GM19395 (cell line): ENCODE measurements at regions not wholly inside any gene's neighbourhood (a gene's known extent, or its start where the extent isn't known, plus 50 kb on each side); places are given as distances from the start of the nearest gene placed in this dataset.
"Not testable (repeated sequence)": the region's sequence is repeated elsewhere in the genome, so short reads cannot be mapped to it uniquely, and the experiment has no call there.

Experiments used
- ATAC-seq: cut with Tn5 transposase; IDR thresholded peaks from one replicate; pipeline ENCODE4 v1.9.1; 2021; ENCODE audit warnings: mild to moderate bottlenecking, moderate library complexity; ENCODE audit not compliant: unreplicated experiment

DNA sequence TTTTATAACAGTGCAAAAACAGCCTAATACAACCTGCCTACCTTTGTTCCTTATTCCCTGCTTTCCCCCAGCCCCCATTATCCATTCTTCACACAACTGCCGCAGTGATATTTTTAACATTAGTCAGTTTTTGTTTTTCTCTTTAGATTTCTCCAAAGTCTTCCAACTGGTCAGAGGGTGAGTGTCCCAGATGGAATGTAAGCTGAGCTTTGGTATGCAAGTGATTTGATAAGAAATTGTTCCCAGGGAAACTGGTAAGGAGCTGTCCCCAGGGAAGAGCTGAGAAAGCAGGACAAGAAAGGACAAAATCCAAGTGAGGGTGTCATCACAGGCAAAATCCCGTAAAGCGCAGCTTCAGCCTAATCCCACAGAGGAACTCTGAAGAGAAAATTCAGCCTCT lies 475.5 kb upstream of the ADGRL3 start:
- ATAC-seq: no peak

DNA sequence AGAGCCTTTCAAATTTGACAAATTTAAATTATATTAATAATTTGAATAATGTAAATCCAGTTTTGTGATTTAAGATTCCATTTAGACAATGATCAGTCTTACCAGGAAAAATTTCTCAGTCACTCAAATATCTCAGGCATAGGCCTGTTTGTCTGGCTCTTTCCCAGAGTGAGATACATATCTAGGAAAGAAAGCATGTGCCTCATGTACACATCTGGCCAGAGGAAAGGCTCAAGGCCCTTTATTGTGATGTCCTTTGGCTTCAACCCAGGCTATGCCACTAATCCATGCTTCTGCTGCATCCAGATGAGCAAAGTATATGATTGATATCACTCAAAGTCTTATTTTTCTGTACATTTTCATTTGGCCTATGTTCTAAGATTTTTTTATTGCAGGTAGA lies 473.3 kb upstream of the ADGRL3 start:
- no peak for ATAC-seq

DNA sequence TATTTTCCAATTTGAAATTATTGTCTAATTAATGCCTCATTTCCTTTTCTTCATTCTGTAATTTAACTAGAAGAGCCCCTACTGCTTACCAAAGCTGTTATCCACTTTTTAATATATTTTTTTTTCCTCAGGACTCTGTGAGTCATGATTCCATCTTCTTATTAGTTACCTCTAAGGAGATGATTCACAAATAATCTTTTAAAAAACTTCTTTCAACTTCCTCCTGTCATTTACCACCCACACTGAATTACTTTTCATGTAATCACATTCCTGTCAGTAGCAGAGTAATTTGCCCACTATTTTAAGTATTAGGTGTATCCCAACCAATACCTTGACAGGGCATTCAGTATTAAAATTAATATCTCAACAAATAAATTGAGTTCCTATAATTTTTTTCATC lies 470.9 kb upstream of the ADGRL3 start:
- no peak for ATAC-seq

DNA sequence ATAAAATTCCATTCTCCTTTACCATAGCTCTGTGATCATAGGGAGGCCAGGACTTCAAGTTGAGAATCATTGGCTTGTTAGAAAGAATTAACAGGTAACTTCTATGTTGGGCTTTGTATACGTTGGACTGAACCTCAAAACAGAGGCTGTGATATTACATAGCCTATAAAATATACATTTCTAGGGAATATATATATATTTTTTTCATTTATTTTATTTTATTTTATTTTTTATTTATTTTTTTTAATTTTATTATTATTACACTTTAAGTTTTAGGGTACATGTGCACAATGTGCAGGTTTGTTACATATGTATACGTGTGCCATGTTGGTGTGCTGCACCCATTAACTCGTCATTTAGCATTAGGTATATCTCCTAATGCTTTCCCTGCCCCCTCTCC lies 470.4 kb upstream of the ADGRL3 start:
- ATAC-seq: not testable (repeated sequence)

DNA sequence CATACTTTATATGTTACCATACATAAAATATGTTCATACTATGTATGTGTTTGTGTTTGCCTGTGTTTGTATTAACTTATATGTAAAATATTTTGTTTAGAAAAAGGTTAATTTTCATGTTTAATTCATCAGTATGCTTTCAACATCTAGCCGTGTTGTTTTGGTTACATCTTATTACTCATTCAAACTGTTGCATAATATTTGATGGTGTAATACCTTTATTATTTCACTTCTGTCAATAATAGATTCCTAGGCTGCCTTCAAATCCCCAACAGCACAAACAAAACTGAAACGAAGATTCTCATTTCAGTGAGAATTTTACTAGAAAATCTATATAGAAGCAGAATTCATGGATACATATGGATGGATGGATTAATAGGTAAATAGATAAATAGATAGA lies 462.3 kb upstream of the ADGRL3 start:
- no peak for ATAC-seq

DNA sequence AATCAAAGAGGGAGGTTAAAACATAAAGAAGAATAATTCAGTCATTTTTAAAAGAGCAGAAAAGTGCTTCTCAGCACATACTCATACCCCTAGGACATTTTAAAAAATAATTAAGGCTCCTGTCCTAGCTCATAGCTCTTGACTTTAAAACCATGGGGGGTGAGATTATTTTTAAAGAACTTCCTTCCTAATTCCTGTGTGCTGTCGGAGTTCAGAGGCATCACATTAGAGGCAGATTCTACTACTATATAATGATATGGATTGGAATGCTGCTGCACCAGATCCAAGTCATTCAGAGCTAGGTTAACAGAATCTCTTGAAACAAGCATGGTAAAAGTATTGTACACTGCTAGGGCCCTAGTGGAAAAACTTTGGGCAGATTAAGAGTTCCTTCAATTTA lies 456.5 kb upstream of the ADGRL3 start:
- no peak for ATAC-seq

DNA sequence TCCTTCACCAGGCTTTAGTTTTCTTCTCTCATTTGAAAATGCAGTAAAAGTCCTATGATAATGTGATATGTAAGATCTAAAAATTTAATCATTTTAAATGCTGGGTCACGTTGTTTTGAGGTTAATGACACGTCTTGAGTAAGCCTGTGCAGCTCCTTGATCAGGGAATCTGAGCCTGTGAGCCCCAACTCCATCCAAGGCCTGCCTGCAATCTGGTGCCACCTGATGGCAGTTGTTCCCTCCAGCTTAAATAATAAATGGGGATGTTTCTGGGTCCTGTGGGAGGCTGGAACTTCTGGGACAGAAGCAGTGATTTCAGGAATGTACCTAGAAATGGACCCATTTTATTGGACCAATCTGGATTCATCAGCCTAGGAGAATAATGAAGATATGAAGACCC lies 455.4 kb upstream of the ADGRL3 start:
- ATAC-seq: no peak

DNA sequence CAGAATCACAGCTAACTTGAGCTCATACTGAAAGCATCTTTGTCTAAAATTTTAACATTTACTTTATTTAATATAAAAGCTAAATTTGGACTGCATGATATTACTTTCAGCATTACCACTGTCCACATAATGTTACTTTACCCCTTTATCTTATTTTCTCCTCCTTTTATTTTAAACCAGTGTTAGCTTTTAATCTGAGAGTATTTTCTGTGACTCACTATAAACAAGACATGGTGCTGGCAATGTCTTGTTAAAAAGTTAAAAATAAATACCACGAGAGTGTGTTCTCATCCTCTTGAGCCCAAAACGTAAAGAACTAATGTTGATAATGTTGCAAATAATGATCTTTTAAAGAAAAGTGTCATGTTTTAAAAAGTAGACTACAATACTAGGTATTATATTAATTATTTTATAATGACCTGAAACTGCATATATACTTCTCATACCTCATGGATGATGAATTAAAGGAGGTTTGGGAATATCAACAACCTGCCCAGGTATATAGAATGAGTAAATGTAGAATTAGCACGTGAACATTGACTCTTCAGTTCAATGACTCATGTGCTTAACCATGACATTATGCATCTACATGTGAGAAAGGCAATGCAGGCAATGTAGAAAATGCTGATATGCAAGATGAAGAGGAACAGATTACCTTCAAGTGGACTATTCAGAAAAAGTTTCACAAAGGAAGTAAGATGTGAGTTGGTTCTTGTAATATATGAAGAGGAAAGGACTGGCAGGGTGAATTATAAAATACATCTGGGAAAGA lies 454.1 kb upstream of the ADGRL3 start:
- ATAC-seq: no peak

DNA sequence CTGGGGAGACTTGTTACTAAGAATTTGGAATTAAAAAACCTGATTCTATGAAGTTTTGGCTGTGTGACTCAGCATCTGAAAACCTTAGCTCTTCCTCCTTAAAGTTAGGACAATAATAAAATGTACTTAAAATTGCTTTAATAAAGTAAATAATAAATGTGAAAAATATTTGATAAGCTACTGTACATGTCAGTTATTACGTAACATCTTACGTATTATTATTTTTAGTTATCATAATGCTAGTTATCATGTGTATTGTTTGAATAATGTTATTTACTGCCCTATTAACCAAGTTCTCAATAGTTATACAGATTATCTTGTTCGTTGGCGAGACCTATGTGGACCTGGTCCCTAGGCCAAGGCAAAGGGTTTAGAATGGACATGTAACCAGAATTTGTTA lies 449.2 kb upstream of the ADGRL3 start:
- no peak for ATAC-seq

DNA sequence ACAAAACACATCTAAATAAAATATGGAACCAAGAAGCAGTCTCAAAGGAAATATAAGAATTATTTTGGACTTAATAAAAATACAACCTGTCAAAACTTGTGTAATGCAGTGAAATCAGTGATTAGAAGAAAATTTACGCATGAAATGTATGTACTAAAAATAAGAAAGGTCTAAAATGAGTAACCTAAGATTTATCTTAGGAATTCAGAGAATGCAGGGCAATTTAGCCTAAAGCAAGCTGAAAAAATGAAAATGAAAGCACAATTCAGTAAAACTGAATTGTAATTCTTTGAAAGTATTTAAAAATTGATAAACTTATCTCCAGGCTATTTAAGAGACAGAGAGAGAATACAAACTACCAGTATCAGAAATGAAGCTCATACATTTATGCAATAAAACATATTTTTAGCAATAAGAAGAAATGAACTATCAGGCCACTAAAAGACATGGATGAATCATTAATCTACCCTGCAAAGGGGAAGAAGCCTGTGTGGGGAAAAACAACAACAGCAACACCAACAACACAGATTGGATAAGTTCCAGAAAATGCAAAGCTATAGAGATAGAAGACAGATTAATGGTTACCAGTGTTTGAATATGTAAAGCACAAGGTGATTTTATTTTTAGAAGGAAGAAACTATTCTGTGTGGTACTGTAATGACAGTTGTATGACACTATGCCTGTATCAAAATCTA lies 442.0 kb upstream of the ADGRL3 start:
- ATAC-seq: no peak

DNA sequence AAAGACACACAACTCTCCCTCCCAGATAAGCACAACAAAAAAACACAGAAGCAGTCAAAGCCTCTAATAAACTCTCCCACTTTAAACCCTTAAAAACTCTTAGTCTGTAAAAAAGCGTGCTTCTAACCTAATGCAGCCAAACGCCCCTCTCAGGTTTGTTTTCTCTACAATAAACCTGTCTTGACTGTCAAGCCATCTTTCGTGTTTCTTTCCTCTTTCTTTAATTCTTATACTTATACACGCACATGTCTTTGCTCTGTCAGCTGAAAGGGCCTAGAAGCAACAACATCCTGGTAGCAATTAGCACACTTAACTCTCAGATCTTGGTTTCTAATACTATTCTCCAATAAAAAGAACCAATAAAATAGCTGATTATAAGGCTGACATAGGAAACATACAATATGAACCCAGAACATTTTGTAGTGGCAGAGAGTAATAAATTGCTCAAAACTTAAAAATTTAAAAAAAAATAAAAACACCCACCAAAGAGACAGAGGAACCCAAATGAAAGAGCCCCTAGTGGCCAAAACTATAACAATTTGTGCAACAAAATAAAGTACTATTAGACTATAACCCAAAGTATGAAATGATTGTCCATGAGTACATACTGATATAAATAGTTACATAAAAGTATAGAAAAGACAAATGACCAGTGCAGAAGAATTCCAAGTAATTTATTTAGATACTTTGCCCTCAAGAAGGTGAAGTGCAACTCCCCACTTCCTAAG lies 440.4 kb upstream of the ADGRL3 start:
- ATAC-seq: no peak

DNA sequence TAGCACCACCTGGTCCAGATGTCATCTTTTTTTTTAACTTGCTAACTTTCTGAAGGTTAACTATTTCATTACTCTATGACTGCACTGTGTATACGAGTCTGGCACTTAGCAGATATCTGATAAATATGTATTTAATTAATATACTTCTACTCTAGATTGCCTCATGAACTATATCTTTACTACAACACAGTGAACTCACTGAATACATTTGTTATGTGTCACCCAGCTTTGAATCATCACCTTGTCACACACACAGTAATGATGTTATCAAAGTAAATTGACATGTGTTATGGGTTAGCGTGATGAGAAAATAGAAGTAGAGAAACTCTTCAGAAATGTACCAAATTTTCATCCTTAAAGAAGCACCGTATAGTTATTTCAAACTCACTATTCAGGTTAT lies 419.3 kb upstream of the ADGRL3 start:
- ATAC-seq: no peak

DNA sequence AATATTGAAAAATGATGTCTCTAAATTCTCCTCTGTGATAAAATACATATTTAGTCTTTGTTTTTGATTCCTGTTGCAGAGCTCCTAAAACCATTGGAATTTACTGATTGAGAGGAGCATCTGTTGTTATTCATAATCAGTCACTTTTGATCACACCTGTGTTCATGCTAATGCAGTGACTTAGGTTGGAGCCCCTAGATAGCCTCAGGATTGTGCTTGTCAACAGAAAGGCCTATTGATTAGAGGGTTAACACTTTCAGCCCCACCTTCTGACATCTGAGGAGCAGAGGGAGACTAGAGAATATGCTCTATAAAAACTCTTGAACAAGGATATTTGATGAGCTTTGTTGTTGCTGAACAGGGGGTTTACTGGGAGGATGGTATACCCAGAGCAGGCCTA lies 409.5 kb upstream of the ADGRL3 start:
- ATAC-seq: no peak

DNA sequence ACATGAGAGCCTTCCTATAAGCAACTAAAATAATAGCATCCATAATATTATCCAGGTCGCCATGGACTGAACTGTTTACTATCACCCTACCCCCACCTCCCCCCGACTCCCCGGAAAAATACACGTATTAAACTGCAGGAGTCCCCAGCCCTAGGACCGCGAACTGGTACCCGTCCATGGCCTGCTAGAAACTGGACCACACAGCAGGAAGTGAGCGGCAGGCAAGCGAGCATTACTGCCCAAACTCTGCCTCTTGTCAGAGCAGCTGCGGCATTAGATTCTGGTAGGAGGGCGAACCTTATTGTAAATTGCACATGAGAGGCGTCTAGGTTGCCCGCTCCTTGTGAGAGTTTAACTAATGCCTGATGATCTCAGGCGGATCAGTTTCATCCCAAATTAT lies 405.8 kb upstream of the ADGRL3 start:
- no peak for ATAC-seq

DNA sequence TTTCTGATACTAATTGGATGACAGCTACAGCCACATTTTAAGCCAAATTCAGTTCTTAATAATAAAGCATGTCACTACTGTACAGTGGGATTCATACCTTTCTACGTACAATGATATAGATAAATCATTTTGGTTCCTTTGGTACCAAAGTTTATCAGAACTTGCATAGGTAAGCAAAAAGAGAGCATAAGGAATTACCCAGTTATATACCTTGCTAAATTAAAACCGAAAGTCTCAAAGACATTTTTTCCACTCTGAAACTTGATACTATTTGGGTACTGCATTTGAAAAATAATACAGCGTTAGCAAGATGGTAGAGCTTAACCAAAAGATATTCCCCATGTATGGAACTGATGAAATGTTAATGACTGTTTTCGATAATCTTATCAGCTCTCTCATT lies 400.9 kb upstream of the ADGRL3 start:
- ATAC-seq: no peak

DNA sequence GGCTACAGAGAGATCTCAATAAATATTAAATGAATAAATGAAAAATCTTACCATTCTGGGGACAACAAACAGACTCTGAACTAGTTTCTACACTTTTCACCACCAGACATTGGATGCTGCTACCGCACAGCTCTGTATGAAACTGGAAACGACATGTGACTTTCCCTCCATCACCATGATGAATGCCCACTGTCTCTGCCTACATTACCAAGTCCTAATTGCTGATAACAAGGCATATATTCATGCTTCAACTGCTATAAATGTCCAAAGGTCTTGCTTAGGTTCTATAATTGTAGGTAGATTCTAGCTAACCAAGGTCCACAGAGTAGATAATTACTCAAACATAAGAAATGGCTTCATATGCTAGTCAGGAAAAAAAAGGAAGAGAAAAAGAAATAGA lies 399.4 kb upstream of the ADGRL3 start:
- ATAC-seq: no peak

DNA sequence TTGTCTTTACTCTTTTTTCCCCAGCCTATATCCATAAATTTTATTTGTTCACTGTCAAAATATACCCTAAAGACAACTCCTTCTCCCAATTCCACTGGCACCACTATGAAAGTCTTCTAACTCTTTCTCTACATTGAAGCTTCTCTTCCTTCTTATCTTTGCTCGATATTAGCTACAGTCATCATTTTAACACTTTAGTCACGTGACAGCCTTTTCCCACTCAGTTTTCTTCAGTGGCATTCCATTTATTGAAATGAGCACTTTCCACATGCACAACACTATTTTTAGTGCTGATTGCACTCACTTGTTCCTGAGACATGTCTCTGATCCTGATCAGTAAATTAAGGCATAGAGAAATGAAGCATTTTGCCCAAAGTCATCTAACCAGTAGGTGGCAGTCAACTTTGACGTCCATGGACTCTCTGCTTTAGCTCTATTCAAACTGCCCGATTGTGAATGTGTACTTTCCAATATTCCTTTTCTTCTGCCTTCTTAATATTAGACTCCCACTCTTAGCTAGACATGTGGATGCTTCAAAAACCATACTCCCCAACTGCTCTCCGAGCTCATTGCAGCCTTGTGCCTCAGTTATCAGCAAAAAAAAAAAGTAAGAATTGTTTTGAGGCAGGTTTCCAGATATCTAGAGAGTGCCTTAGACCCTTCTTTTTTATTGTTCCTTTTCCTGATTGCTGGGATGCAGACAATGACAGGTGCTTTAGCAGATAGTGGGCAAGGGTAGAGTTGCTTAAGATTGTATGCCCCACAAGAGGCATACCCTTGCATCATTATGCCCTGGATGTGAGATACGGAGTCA lies 394.4 kb upstream of the ADGRL3 start:
- ATAC-seq: no peak

DNA sequence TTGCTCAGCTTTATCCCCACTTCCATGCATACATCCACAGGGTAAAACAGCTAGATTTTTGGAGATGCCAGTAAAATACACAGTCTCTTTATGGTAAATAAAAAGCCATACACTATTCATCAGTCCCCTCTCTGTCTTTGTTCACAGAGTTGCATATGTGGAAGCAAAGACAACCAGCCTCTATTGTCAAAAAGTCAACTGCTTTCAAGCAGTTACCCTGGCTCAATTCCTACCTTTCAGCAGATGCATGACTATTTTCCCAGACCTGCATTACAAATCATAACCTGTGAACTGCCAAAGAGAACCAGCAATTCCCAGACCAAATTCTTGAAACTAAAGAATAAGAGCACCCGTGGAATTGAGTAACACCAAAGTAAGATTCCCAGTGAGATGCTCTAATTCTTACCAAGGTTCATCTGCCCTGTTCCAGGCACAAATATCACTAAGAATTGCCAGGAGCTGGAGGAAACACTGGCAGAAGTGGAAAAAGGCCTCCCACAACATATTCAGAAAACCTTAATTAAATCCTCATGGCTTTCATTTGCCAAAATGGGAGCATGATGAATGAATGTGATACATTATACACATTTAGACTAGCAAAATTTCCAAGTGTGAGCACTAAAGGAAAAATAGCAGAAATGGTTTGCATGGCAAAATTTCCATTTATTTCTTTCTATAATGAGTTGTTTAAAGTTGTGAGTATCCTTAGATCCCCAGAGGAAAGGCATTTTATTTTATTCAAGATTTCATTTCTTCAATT lies 391.2 kb upstream of the ADGRL3 start:
- ATAC-seq: no peak

DNA sequence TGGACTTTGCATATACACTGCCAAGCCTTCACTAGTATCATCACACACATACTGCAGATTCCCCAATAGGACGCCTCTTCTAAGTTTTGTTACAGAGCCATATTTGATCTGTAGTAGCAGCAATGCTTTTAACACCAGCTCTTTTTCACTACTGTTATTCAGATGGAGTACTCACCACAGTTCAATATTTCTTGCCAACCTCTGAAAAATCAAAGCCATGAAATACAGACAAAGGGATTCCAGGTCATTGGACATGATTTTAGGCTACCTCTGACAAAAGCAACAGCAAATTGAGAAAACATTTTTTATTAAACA lies 390.7 kb upstream of the ADGRL3 start:
- no peak for ATAC-seq

DNA sequence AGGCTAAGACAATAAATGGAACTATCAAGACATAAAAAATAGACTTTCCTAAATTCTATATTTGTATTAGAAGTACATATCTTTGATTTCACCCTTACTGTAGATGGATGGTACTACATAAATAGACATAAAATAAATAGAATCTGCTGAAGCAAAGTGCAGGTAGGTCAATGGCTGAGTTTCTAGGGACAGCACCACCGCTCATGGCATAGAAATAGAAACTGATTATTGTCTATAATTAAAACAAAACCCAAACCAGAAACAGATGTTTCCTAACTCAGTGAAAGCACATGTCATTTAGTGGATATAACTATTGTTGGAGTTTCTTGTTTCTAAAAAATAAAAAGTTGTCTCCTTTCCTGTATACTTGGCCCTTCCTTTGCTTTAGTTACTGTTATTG lies 387.3 kb upstream of the ADGRL3 start:
- ATAC-seq: no peak

DNA sequence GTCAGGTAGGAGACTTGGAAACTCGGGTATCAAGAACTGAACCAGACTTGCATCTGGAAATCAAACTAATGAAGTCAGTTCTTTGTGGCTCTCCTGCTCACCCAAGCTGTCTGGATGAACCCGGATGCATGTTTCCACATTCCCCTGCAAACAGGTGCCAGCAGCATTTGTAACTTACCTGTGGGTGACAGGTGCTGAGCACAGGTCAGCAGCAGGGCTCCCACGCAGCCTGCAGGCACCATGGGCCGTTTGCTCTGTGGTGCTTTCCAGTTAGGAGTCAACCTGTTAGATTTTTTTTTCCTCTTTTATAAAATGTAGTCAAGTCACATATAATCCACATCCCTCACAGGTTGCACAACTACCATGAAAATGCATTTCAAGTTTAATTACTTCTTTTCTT lies 385.6 kb upstream of the ADGRL3 start:
- ATAC-seq: no peak
